OCI-LY7 (cell line): ENCODE measurements at regions not wholly inside any gene's neighbourhood (a gene's known extent, or its start where the extent isn't known, plus 50 kb on each side); places are given as distances from the start of the nearest gene placed in this dataset.

Experiments
- EZH2phosphoT487 ChIP-seq: fragments of 200-600 bp; sonication (generic); IDR thresholded peaks from 2 replicates; pipeline ENCODE4 v1.6.1; 2018; ENCODE audit warnings: low read depth, borderline replicate concordance, mild to moderate bottlenecking, mixed run types, antibody characterized with exemption, low read length, moderate library complexity, mixed read lengths
- TF ChIP-seq, protein P1 (sequence below): fragments of 200-600 bp; sonication (generic); conservative IDR thresholded peaks from 2 replicates; pipeline ENCODE4 v1.5.1; 2014; ENCODE audit warnings: mild to moderate bottlenecking, antibody characterized with exemption, low read length, moderate library complexity, mixed read lengths

DNA sequence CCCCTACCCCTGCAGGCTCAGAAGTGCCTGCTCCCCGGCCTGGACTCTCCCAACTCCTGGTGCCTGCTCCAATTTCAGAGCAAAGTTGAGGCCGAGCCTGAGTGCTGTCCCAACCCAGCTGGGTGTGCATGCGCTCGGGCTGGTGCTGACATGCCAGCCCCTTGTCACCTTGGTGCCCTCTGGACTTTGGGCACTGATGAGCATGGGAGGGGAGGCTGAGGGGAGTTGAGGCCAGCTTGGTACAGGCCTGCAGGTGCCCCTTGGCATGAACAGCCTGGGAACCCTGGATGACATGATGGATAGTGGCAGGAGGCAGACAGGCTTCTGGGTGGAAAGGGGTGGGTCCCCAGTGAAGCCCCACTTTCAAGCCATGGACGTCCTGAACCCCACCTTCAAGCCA lies 366.1 kb upstream of the NEGR1 start:
- TF ChIP-seq, protein P1, sequence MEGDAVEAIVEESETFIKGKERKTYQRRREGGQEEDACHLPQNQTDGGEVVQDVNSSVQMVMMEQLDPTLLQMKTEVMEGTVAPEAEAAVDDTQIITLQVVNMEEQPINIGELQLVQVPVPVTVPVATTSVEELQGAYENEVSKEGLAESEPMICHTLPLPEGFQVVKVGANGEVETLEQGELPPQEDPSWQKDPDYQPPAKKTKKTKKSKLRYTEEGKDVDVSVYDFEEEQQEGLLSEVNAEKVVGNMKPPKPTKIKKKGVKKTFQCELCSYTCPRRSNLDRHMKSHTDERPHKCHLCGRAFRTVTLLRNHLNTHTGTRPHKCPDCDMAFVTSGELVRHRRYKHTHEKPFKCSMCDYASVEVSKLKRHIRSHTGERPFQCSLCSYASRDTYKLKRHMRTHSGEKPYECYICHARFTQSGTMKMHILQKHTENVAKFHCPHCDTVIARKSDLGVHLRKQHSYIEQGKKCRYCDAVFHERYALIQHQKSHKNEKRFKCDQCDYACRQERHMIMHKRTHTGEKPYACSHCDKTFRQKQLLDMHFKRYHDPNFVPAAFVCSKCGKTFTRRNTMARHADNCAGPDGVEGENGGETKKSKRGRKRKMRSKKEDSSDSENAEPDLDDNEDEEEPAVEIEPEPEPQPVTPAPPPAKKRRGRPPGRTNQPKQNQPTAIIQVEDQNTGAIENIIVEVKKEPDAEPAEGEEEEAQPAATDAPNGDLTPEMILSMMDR, result no peak
- TF ChIP-seq EZH2phosphoT487, result no peak
